ENCODE measurements at regions not wholly inside any gene's neighbourhood (a gene's known extent, or its start where the extent isn't known, plus 50 kb on each side); places are given as distances from the start of the nearest gene placed in this dataset.

DNA sequence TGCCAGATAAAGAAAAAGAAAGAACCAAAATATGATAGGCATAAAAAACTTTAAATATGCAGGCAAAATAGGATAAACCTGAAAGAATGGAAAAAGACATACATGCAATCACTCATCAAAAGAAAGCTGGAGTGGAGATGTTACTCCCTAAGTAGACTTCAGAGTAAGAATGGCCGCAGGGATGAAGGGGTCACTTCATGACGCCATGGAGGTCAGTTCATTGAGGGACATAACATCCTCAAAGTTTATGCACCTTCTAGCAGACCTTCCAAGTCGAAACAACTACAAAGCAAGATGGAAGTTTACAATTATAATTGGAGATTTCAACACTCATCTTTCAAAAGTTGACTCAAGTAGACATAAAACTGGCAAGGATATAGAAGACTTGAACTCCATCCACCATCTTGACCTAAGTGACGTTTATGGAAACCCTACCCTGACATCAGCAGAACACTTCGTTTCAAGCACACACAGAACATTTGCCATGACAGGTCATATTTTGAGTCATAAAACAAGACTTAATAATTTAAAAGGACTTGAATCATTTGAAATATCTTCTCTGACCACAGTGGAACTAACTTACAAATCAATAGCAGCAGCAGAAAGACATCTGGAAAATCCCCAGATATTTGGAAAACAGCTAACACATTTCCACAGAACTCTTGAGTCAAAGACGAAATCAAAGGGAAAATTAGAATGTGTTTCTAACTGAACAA, 106.0 kb upstream of the LRPAP1 start (continued):
- TF ChIP-seq TAF1 (IDR thresholded peaks at IDR 0.05; ENCODE audit: borderline replicate concordance, low read depth, low read length), result no peak
- TF ChIP-seq MXI1 (IDR thresholded peaks at IDR 0.05; ENCODE audit: low read depth, low read length), result no peak
- TF ChIP-seq YY1 (IDR thresholded peaks at IDR 0.05; ENCODE audit: low read depth), result no peak
- no peak for TF ChIP-seq RCOR1 (IDR thresholded peaks at IDR 0.05; ENCODE audit: low read length)
- no peak for TF ChIP-seq CHD2 (IDR thresholded peaks at IDR 0.05; ENCODE audit: low read length, partially characterized antibody)
- no peak for TF ChIP-seq ELF1 (IDR thresholded peaks at IDR 0.05)

DNA sequence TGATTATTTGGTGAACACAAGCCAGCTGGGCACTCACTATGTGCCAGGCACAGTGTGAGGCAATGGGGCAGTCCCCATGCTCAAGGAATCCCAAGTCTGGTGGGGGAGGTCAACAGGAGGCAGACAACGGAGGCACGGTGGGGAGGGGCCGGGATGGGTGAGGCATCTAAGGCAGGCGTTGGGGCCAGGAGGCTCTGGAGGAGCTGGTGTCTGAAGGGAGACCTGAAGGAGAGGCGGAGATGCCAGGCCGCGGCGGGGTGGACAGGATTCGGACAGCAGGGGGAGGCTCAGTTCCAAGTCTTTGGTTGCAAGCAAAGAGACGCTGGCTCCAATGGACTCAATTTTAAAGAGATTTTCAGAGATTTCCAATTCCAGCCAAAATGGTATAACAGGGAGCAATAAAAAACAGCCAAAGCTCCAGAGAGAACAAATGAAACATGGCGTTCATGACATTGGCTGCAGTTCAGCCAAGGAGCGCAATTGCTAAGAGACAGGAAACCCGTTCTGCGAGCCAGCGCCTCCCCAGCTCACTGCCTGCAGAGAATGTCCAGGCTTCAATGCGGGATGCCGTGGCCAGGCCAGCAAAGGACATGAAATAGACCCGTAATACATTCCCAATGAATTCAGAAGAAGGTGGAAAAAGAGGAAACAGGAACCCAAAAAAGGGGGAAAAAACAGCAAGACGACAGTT, 105.2 kb upstream of the LRPAP1 start:
- no peak for DNase-seq
- CTCF ChIA-PET, result no interaction called here
- no peak overlapping the region for H3K27ac ChIP-seq (ENCODE audit: low read depth in 2 of 2, low read length in 1 of 2)

More for the DNA sequence above, 105.2 kb upstream of the LRPAP1 start:
- no peak overlapping the region for H3K4me2 ChIP-seq
- H3F3A ChIP-seq (replicated peaks; ENCODE audit: insufficient read depth), result no peaks in the 10 kb centered on the region
- no peak overlapping the region for H2AFZ ChIP-seq (ENCODE audit: low read depth)
- no peaks in the 10 kb centered on the region for H3K9me2 ChIP-seq
- H3K9ac ChIP-seq, result no peak overlapping the region
- H3K79me2 ChIP-seq (ENCODE audit: insufficient read depth), result no peaks in the 10 kb centered on the region
- H3K4me1 ChIP-seq (ENCODE audit: control insufficient read depth in 1 of 2, insufficient read depth in 2 of 2, low read depth in 1 of 2, low read length in 1 of 2), result no peaks in the 10 kb centered on the region
- no peaks in the 10 kb centered on the region for H3K27me3 ChIP-seq (ENCODE audit: insufficient read depth)
- TF ChIP-seq RFX5 (IDR thresholded peaks at IDR 0.05; ENCODE audit: low read length) (no peak), RAD21 (IDR thresholded peaks at IDR 0.05; ENCODE audit: low read length) (no peak), ELF1 (IDR thresholded peaks at IDR 0.05) (no peak), NFIC (IDR thresholded peaks at IDR 0.05; ENCODE audit: borderline replicate concordance) (no peak), GATA2 (CRISPR knock-in tag; IDR thresholded peaks at IDR 0.05) (no peak), FOXJ3 (CRISPR knock-in tag; IDR thresholded peaks at IDR 0.05) (no peak), POLR2AphosphoS5 (IDR thresholded peaks at IDR 0.05; ENCODE audit: low read depth, low read length) (no peak)
- TF ChIP-seq, protein P1, sequence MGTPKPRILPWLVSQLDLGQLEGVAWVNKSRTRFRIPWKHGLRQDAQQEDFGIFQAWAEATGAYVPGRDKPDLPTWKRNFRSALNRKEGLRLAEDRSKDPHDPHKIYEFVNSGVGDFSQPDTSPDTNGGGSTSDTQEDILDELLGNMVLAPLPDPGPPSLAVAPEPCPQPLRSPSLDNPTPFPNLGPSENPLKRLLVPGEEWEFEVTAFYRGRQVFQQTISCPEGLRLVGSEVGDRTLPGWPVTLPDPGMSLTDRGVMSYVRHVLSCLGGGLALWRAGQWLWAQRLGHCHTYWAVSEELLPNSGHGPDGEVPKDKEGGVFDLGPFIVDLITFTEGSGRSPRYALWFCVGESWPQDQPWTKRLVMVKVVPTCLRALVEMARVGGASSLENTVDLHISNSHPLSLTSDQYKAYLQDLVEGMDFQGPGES (IDR thresholded peaks at IDR 0.05; ENCODE audit: low read depth, low read length), result no peak
- TF ChIP-seq, protein P2, sequence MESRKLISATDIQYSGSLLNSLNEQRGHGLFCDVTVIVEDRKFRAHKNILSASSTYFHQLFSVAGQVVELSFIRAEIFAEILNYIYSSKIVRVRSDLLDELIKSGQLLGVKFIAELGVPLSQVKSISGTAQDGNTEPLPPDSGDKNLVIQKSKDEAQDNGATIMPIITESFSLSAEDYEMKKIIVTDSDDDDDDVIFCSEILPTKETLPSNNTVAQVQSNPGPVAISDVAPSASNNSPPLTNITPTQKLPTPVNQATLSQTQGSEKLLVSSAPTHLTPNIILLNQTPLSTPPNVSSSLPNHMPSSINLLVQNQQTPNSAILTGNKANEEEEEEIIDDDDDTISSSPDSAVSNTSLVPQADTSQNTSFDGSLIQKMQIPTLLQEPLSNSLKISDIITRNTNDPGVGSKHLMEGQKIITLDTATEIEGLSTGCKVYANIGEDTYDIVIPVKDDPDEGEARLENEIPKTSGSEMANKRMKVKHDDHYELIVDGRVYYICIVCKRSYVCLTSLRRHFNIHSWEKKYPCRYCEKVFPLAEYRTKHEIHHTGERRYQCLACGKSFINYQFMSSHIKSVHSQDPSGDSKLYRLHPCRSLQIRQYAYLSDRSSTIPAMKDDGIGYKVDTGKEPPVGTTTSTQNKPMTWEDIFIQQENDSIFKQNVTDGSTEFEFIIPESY (IDR thresholded peaks at IDR 0.05; ENCODE audit: borderline replicate concordance, low read depth), result no peak
- no peaks in the 10 kb centered on the region for H3K36me3 ChIP-seq (replicated peaks in 1 of 2; ENCODE audit: control insufficient read depth in 1 of 2, insufficient read depth in 2 of 2, low read length in 1 of 2)
- POLR2A ChIA-PET, result no interaction called here
- 50% methylated on average over 19 of the region's 19 CpGs for WGBS (ENCODE audit: low lambda C conversion rate)
- no peaks in the 10 kb centered on the region for H4K20me1 ChIP-seq (ENCODE audit: insufficient read depth)
- no peaks in the 10 kb centered on the region for H3K9me3 ChIP-seq
- no peak overlapping the region for H3K4me3 ChIP-seq (ENCODE audit: low read depth in 2 of 2, low read length in 1 of 2)
